Peyer's patch (tissue), 4 donors: ENCODE measurements at regions not wholly inside any gene's neighbourhood (a gene's known extent, or its start where the extent isn't known, plus 50 kb on each side); places are given as distances from the start of the nearest gene placed in this dataset.
"Not testable (repeated sequence)": the region's sequence is repeated elsewhere in the genome, so short reads cannot be mapped to it uniquely, and the experiment has no call there.

Source experiments
- DNase-seq, 3 donors: peaks; one replicate each; pipeline ENCODE4 v3.0.0-alpha.2; 2017 to 2019
- H3K27ac ChIP-seq, 4 donors: fragments of 200-600 bp; sonication (generic); one replicate each; pipeline ENCODE4 v1.5.1; 2016 to 2019
- H3K27me3 ChIP-seq, 2 donors: fragments of 200-600 bp; sonication (generic); one replicate each; pipeline ENCODE4 v1.5.1; 2019
- H3K36me3 ChIP-seq, 3 donors: fragments of 200-600 bp; sonication (generic); one replicate each; pipeline ENCODE4 v1.5.1; 2016 to 2019
- H3K4me1 ChIP-seq, 4 donors: fragments of 200-600 bp; sonication (generic); one replicate each; pipeline ENCODE4 v1.5.1; 2016 to 2019
- H3K4me3 ChIP-seq, 4 donors: fragments of 200-600 bp; sonication (generic); 1 replicate in 3 of 4; 2 replicates in 1 of 4; pipeline ENCODE4 v1.5.1; 2016 to 2019; ENCODE audit warnings: mild to moderate bottlenecking in 1 of 4
- H3K9me3 ChIP-seq, 4 donors: fragments of 200-600 bp; sonication (generic); one replicate each; pipeline ENCODE4 v1.5.1; 2016 to 2019; ENCODE audit warnings: mild to moderate bottlenecking in 1 of 4
- POLR2A ChIP-seq, 2 donors: fragments of 450-650 bp; IDR thresholded peaks; one replicate each; pipeline ENCODE4 v1.5.1; 2017; ENCODE audit warnings: antibody characterized with exemption in 2 of 2, mild to moderate bottlenecking in 2 of 2, moderate library complexity in 2 of 2
- TF ChIP-seq, protein P1 (sequence below), 6 experiments: fragments of 450-650 bp in 4 of 6; fragments of 200-600 bp in 2 of 6; sonication (generic) in 1 of 6; IDR thresholded peaks; one replicate each; pipeline ENCODE4 v1.5.1; 2017 to 2019; ENCODE audit warnings: antibody characterized with exemption in 6 of 6, mild to moderate bottlenecking in 3 of 6, moderate library complexity in 1 of 6

DNA sequence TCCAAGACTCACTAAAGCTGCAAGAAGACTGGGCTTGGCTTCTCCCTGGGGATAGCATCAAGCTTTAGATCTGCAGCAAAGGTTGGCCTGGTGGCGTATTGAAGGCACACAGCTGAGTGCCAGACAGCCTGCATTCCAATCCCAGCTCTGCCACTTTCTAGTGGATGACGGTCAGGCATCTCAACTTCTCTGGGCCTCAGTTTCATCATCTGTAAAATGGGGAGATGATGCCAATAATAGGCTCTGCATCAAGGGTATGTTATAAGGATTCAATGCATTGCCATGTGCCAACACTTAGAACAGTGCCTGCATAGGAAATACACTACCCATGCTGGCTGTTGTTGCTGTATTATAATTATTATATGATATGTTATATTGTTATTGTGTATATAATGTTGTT, 220.4 kb downstream of the NPHP4 start:
- H3K4me3 ChIP-seq, result no peak overlapping the region
- H3K27me3 ChIP-seq, result no peaks in the 10 kb centered on the region
- TF ChIP-seq POLR2A (IDR thresholded peaks at IDR 0.05), result no peak
- TF ChIP-seq, protein P1, sequence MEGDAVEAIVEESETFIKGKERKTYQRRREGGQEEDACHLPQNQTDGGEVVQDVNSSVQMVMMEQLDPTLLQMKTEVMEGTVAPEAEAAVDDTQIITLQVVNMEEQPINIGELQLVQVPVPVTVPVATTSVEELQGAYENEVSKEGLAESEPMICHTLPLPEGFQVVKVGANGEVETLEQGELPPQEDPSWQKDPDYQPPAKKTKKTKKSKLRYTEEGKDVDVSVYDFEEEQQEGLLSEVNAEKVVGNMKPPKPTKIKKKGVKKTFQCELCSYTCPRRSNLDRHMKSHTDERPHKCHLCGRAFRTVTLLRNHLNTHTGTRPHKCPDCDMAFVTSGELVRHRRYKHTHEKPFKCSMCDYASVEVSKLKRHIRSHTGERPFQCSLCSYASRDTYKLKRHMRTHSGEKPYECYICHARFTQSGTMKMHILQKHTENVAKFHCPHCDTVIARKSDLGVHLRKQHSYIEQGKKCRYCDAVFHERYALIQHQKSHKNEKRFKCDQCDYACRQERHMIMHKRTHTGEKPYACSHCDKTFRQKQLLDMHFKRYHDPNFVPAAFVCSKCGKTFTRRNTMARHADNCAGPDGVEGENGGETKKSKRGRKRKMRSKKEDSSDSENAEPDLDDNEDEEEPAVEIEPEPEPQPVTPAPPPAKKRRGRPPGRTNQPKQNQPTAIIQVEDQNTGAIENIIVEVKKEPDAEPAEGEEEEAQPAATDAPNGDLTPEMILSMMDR (IDR thresholded peaks at IDR 0.05), result no peak
- no peaks in the 10 kb centered on the region for H3K9me3 ChIP-seq
- no peaks in the 10 kb centered on the region for H3K4me1 ChIP-seq
- DNase-seq, result no peak
- no peaks in the 10 kb centered on the region for H3K36me3 ChIP-seq
- H3K27ac ChIP-seq, result no peak overlapping the region

DNA sequence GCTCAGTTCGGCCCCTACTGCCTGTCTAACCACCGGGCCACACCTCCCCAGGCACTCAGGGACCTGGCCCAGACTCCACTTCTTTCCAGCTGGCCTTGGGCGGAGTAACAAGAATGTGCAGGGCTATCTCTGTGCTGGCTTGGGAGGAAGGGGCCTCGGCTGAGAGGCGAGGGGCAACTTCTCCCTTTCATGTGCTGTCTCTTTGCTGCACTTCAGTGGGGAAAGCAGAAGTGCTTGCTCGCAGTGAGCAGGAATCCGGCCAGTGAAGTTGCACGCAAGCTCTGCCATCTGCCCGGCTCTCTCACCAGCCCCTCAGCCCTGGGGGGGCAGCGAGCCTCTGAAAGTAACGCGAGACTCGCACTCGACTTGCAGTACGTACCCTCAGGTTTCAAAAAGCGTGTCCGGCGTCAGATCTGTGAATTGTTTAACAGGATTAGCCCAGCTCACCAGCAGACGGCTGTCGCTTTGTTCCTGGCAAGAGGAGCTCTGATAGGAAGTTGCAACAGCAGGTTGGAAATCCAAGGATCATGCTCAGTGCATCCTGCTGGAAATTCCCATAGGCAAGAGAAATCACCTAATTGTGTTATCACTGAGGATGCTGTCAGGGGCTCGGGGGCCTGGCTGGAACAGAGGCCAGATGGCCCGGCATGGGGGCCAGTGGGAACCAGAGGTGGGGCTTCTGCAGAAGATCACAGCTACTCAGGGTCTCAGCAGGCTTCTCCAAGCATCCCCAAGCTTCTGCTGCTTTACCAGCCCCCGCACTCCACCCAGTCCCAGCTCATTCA, 221.1 kb downstream of the NPHP4 start:
- Histone ChIP-seq H3K27me3 (no peaks in the 10 kb centered on the region), H3K27ac (no peak overlapping the region), H3K36me3 (no peaks in the 10 kb centered on the region), H3K9me3 (no peaks in the 10 kb centered on the region), H3K4me1 (no peaks in the 10 kb centered on the region), H3K4me3 (no peak overlapping the region)
- TF ChIP-seq, protein P1 (IDR thresholded peaks at IDR 0.05), result no peak
- no peak for TF ChIP-seq POLR2A (IDR thresholded peaks at IDR 0.05)
- peak in 1 of 3 donors; percentile 42 for DNase-seq

DNA sequence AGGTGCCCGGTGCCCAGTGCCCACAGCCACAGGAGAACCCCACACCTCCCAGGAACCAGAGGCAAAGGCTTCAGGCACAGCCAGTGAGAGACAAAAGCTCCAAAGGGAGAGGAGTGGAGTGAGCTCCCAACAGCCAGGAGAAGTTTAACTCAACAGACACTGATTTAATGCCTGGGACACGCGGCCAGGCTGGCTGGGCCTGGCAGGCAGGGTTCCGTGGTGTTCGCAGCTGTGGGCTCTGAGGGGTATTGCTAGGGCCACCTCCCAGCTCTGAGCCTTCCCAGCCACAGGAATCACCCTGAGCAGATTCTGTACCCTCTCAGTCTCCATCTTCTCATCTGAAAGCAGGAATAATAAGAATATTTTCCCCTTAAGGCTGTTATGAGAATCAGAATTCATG, 222.5 kb downstream of the NPHP4 start:
- Histone ChIP-seq H3K4me3 (no peak overlapping the region), H3K27me3 (no peaks in the 10 kb centered on the region), H3K36me3 (no peaks in the 10 kb centered on the region), H3K27ac (no peak overlapping the region), H3K4me1 (no peaks in the 10 kb centered on the region), H3K9me3 (no peaks in the 10 kb centered on the region)
- TF ChIP-seq, protein P1 (IDR thresholded peaks at IDR 0.05), result no peak
- no peak for TF ChIP-seq POLR2A (IDR thresholded peaks at IDR 0.05)
- DNase-seq, result peak in 1 of 3 donors; percentile 11

DNA sequence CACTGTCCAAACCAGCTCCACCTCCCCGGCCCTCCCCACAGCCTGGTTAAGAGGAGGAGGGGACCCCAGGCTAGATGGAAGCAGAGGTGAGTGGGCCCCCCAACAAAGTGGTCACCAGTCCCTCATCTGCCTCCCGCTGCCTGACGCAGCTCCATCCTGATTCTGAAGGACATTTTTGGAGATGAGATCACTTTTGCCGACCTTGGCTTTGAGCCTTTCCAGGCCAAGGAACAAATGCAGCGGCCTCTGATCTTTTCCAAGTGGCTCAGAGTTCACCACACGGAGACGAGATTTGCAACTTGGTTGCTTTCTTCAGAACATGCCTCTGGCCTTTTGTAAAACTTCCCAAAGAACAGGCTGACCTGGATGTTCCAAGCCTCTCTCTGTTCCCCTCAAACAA, 223.1 kb downstream of the NPHP4 start:
- no peaks in the 10 kb centered on the region for H3K36me3 ChIP-seq
- H3K27ac ChIP-seq, result no peak overlapping the region
- TF ChIP-seq POLR2A (IDR thresholded peaks at IDR 0.05), result no peak
- TF ChIP-seq, protein P1 (IDR thresholded peaks at IDR 0.05), result no peak
- H3K27me3 ChIP-seq, result no peaks in the 10 kb centered on the region
- no peaks in the 10 kb centered on the region for H3K4me1 ChIP-seq
- H3K9me3 ChIP-seq, result no peaks in the 10 kb centered on the region
- DNase-seq, result no peak
- H3K4me3 ChIP-seq, result no peak overlapping the region

DNA sequence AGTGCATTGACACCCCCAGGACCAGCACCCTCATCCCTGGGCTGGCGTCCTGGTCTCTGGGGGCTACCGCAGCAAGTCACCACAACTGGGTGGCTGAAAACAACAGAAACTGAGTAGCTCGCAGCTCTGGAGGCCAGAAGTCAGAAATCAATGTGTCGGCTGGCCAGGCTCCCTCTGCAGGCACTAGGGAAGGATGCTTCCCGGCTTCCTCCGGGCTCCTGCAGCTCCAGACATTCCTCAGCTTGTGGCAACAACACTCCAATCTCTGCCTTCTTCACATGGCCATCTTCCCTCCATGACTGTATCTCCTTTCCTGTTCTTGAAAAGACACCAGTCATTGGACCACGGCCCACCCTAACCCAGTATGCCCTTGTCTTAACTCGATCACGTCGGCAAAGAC, 224.2 kb downstream of the NPHP4 start:
- no peaks in the 10 kb centered on the region for H3K9me3 ChIP-seq
- no peaks in the 10 kb centered on the region for H3K36me3 ChIP-seq
- TF ChIP-seq, protein P1 (IDR thresholded peaks at IDR 0.05), result no peak
- TF ChIP-seq POLR2A (IDR thresholded peaks at IDR 0.05), result no peak
- no peak overlapping the region for H3K27ac ChIP-seq
- no peak overlapping the region for H3K4me3 ChIP-seq
- no peaks in the 10 kb centered on the region for H3K27me3 ChIP-seq
- H3K4me1 ChIP-seq, result no peaks in the 10 kb centered on the region
- DNase-seq, result peak in 1 of 3 donors; percentile 24

DNA sequence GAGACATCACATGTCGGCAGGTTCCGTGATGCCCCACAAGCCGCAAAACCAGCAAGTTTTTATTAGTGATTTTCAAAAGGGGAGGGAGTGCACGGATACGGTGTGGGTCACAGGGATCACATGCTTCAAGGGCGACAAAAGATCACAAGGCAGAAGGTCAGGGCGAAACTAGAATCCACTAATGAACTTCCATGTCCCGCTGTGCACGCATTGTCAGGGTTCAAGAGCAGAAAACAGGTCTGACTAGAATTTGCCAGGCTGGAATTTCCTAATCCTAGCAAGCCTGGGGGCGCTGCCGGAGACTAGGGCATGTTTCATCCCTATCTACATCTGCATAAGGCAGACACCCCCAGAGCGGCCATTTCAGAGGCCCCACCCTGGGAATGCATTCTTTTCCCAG, 225.2 kb downstream of the NPHP4 start:
- H3K27me3 ChIP-seq, DNase-seq, H3K4me3 ChIP-seq, H3K4me1 ChIP-seq, H3K9me3 ChIP-seq, H3K36me3 ChIP-seq, H3K27ac ChIP-seq: not testable (repeated sequence)
